CD4-positive, alpha-beta T cell treated with Interleukin-17A for 1 hour (primary cell): ENCODE measurements at regions not wholly inside any gene's neighbourhood (a gene's known extent, or its start where the extent isn't known, plus 50 kb on each side); places are given as distances from the start of the nearest gene placed in this dataset.
"Not testable (repeated sequence)": the region's sequence is repeated elsewhere in the genome, so short reads cannot be mapped to it uniquely, and the experiment has no call there.

Experiments
- DNase-seq: peaks from one replicate; pipeline ENCODE4 v3.0.0-alpha.2; 2020

DNA sequence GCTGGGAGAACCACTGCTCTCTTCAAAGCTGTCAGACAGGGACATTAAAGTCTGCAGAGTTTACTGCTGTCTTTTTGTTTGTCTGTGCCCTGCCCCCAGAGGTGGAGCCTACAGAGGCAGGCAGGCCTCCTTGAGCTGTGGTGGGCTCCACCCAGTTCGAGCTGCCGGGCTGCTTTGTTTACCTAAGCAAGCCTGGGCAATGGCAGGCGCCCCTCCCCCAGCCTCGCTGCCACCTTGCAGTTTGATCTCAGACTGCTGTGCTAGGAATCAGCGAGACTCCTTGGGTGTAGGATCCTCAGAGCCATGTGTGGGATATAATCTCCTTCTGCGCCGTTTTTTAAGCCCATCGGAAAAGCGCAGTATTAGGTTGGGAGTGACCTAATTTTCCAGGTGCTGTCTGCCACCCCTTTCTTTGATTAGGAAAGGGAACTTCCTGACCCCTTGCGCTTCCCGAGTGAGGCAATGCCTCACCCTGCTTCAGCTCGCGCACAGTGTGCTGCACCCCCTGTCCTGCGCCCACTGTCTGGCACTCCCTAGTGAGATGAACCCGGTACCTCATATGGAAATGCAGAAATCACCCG lies 298.3 kb upstream of the MIS18BP1 start:
- DNase-seq: not testable (repeated sequence)

DNA sequence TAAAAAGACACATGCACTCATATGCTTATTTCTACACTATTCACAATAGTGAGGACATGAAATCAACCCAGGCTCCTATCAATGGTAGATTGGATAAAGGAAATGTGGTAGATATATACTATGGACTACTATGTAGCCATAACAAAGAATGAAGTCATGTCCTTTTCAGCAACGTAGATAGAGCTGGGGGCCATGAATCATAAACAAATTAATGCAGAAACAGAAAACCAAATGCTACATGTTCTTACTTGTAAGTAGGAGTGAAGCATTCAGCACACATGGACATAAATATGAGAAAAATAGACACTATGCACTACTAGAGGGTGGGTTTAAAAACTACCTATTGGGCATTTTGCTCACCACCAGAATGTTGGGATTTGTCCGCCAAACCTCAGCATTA lies 278.0 kb upstream of the MIS18BP1 start:
- DNase-seq: no peak

DNA sequence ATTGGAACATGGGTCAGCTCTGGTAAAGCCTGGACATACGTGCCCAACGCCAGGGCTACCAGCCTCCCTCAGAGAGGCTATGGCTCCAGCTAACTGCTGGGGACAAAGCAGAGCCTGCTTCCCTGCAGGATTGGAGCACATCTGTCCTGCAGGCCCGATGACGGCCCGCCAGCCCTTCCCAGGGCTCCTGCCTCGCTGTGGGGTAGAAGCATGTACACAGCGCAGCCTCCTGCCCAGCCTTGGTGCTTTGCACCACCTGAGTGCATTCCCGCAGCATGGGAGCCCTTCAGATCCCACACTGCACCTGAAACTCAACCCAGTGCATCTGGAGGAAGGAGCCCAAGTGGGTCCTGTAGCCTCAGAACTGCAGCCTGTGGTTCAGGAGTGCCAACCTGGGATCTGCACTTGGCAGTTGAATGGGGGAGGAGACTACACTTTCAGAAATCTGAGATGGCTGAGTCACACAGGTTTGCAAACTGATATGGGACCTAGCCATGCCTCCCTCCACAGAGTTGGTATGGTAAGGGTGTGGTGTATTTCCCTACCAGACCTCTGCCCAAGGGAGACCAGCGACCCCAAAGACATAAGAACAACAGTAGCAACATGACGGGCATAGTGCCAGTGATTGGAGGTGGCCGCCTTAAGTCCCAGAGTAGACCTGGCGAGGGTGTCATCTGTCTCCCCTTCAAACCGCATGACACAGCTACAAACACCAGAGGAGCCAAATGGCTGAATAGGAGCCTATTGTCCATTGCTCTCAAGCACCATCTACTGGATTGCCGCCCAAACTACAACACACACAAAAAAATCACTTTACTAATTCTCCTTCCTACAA lies 273.9 kb upstream of the MIS18BP1 start:
- no peak for DNase-seq

DNA sequence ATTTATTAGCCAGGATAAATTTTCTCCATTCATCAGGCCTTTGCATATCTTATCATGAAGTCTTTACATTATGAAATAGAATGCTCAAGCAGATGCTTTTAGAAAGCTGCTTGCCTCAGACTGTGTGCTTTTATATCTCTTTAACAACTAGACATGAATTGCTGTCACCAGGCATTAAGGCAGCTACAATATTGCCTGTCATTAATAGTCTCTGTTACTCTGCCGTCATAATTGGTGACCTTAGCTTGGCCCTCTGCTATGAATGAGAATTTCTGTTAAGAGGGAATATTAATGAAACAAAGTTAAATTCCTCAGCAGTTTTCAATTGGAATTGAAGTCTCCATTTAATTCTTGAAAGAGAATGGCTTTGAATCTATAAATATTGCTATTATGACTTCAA lies 266.8 kb upstream of the MIS18BP1 start:
- no peak for DNase-seq

DNA sequence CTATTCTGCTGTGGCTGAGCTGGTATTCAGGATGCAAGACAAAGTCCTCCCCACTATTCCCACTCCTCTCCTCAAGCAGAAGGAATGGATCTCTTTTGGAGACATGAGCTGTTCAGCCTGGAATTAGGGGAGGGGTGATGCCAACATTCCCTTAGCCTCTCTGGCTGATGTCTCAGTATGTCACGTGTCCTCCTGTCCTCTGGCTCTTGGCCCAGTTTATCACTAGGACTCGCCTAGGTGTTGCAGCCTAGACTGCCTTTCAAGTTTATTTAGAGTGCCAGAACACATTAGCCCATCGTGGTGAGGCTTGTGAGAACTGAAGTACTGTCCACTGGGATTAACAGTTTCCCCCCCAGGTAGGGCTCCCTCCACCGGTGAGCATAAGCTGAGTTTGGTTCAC lies 239.9 kb upstream of the MIS18BP1 start:
- no peak for DNase-seq

DNA sequence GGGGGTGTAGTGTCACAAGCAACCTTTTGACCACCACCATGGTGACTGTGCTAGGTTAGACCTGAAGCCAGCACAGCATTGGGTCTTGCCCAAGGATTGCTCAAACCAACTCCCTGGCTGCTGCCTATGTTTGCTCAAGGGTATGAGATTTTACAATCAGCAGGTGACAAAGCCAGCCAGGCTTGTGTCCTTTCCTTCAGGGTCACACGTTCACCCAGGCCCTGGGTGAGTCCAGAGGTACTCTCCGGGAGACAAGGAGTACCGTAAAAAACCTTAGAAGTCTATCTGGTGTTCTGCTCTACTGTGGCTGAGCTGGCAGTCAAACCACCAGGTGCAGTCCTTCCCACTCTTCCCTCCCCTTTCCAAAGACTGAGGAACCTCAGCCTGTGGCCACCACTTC lies 238.9 kb upstream of the MIS18BP1 start:
- DNase-seq: no peak

DNA sequence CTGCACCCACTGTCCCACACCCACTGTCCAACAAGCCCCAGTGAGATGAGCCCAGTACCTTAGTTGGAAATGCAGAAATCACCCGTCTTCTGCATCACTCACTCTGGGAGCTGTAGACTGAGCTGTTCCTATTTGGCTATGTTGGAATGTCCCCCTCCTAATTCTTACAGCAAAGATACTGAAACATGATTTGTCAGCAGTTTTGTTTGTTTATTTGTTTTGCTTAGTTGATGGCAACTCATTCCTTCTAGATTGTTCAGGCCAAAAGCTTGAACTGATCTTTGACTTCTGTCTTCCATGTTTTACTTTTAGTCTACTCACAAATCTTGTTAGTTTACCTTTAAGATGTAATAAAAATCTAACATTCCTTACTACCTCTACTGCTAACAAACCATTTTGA lies 233.6 kb upstream of the MIS18BP1 start:
- DNase-seq: no peak

DNA sequence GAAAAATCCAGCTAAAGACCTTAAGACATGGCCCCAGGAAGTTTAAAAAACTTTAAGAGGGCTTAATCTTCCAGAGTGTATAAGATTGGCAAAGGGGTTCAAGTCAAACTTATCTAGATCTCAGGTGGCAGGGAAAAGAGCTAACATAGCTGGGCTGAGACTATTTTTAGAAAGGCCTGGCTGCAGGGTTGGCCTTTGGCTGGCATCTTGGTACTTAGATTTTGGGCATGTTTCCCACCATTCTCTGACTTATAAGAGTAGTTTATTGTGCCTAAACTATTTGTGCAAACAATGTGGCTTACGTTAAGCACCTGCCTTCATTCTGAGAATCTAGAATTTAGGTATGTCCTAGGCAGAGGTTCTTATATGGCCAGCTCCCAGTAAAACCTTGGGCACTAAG lies 214.0 kb upstream of the MIS18BP1 start:
- no peak for DNase-seq

DNA sequence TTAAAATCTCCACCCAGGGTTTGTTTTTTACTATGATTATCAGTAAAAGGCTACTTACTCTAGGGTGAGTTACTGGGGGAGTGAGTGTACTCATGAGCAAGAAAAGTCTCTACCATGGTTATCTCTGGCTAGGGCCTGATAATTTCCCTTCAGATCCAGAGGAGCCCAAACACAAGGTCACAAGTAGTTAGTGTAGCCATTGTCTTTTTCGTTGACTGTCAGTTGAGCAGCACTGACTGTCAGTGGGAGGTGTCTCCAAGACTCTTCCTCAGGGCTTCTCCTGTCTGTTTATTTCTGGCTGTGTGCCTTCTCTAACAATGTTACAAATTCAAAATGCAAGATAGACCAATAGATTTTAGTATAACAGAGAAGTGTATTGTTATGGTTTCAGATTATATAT lies 181.2 kb upstream of the MIS18BP1 start:
- DNase-seq: no peak

DNA sequence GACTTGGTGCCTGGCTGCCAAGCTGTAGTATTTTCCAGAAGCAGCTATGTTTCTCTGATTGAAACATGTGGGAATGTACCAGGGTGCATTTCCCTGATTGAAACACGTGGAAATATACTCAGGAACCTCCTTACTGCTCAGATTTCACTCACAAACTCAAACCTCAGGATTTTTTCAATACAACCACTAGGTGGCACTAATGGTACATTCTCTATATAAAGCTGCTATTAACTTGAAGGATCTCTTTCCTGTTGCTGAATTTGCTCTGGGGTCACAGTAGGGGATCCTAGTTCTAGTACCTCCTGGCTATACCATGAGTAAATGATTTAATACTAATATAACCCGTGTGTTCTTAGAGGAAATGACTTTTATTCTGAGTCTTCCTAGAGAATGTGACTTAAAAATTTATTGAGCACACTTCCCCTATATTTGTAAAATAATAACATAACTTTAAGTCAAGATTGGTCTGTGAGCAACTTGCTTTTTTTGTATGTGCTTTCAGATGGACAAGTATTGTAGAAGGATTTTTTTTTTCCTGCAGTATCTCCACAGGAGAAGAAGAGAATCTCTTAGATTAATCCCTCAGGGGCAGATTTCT lies 173.8 kb upstream of the MIS18BP1 start:
- DNase-seq: peak; percentile 14

DNA sequence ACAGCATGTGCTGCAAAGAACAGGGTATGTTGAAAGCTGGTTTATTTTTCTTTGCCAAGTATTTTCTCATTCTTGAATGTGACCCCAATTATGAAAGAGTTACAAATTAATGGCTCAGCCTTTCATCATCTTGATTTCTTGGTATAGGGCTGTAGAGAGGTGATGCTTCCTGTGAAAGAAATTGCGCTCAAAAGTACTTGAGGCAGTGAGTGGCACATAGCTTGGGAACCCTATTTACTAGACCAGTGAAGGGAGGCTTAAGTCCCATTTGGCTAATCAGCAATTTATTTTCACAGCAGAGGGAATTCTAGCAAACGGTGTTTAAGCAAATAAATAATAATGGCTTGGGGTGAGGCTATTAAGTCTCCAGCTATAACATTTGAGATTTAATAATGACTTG lies 153.9 kb upstream of the MIS18BP1 start:
- DNase-seq: no peak

DNA sequence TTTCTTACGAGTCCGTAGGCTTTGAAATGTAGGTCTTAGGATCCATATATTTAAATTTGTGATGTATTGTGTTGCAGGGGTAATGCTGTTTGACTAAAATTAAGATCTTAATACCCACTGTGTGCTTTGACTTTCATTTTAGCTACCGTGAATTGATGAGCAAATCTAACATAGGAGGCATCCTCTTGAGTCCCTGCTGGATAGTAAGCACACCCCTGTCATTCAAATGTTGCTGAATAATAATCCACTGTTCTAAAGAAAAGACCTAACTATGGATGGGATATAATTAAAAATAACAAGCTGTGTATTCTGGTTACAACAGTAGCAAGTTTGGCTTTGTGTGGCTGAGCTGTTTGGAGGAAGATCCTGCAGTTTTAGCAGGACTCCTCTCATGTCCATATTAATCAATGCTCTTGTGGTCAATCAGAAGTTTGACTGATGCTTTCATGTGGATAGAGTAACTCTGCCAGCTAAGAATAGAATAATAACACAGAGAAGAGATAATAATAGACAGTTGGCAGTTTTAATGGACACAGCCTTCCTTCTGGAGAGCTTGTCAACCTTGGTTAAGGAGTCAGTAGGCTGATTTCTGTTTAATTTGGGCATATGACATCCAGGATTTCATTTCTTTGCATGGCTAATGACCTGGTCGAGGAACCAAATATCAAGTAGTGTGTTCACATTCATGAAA lies 148.1 kb upstream of the MIS18BP1 start:
- DNase-seq: no peak

DNA sequence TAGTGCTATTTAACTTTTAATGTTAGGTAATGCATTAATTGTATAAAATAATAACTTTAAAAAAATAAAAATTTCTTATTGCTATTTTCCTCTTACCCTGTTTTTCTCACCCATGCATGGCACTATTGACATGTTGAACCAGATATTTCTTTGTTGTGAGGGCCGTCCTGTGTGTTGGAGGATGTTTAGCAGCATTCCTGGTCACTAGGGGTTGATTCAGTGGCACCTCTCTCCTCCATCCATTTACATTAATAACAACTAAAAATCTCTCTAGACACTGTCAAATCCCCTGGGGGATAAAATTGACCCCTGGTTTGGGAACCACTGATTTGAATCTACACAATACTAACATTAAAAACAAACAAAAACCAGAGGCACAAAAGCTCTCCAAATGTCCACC lies 147.5 kb upstream of the MIS18BP1 start:
- DNase-seq: no peak

DNA sequence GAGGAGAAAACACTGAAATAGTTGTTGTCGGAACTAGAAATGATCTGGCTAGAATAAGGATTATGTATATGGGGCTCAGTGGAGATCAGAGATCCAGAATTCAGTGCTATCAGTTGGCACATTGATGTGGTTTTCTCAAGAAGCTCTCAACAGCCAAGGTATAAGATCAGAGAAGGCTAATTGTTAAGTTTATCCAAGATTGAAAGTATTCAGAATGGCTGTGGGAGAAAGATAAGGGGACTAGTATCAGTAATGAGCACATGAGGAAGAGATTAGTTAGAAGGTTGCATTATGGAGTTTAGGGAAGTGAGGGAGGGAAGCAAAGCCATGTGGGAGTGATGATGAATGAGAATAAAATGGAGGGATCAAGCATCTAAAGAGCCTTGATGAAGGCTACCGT lies 128.1 kb upstream of the MIS18BP1 start:
- no peak for DNase-seq

DNA sequence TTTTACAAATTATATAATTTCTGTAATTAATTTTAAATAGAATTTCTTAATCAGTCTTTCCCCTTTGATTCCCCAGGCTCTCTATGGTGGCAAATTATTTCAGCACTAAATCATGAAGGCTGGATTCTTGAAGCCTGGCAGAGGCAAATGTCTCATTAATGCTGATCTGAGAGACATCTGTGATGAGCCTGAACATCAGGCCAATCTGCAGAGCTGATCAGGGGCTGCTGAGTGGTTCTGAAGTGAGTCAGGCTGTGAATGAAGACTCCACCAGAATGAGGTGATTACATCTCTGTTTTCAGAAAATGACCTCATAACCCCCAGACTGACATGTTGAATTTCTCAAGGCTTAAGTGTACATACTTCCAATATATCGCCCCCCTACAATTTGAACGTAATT lies 124.2 kb upstream of the MIS18BP1 start:
- no peak for DNase-seq

DNA sequence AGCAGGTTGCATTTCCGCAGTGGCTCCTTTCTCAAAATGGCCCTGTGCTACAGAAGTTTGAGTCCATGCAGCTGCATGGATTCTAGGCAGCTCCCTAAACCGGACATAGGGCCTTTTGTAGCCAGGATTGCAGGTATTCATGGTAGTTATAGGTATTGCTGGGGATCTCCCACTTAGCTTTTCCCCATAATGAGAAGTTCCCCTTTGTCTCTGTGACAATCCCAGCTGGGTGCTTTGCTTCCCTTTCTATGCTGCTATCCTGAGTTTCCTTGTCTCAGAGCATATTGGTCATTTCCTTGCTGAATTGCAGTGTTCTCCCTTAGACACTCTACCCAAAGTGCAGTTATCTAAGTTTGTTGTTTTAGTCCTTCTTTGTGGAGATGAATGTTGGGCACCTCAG lies 120.9 kb upstream of the MIS18BP1 start:
- no peak for DNase-seq

DNA sequence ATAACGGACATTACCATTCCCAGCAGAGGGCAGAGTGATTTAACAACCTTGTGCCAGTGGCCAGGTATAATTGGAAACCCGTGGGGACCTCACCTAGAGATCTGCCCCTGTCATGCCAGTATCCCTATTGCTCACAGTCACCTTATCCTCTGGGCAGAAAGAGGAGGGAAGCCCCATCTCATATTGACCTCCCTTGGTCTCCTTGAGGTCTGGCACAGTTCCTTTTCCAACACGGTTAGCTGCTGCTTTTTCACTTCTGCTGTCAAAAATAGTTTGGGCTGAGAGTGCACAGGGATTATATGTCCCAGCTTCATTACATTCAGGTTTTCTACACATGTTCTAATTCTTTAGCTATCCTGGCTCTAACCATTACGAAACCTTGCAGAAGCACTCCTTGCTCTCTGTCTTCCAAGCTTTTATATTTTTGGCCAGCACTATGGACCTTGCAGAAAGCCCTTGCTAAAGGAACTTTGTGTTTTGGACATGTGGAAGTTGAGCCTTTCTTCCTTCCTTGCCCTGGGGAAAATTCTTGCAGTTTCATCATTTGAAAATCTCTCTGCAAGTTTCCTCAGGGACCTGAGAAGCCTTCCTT lies 111.7 kb upstream of the MIS18BP1 start:
- no peak for DNase-seq

DNA sequence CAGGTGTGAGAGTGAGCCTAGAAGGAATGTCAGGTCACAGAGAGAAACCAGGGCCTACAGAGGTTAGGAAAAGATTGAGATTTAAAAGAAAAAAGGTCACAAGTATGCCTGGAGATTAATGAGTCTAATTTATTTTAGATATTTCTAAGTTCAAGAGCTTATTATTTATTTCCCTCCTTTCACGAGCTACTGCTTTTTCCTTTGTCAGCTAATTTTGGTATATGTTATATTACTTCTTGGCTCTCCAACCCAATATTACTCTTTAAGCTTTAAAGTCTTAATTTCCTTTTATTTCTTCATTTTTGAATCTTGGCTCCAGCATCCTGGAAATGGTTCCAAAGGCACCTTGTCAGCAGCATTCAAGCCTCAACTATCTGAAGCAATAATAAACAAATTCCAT lies 109.5 kb upstream of the MIS18BP1 start:
- DNase-seq: no peak

DNA sequence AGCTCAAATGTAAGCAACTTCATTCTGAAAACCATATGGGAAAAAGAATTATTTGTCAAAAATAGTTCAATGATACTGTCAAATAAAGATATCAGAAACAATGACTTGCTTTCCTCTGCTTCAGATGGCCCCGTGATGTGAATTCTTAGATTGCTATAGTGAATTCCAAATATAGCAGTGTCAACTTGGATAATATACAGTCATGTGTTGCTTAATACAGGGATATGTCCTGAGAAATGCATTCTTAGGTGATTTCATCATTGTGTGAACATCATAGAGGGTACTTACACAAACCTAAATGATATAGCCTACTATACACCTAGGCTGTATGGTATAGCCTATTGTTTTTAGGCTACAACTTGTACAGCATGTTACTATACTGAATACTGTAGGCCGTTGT lies 108.7 kb upstream of the MIS18BP1 start:
- no peak for DNase-seq

DNA sequence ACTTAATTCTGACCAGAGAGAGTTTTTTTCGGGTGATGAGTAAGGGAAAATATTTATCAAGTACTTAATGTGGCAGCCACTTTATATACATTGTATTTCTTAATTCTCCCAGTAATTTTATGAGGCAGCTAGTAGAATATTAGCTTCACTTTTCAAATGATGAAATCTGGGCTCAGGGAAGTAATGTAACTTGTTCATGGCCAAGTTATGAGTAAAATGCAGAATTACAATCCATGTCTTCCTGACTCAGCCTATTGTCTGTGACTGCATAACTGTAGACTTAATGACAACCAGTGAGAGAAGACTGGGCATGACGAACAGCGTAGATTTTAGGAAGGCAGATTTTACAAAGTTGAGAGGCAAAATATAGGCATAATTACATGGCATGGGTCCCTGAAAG lies 106.7 kb upstream of the MIS18BP1 start:
- no peak for DNase-seq

DNA sequence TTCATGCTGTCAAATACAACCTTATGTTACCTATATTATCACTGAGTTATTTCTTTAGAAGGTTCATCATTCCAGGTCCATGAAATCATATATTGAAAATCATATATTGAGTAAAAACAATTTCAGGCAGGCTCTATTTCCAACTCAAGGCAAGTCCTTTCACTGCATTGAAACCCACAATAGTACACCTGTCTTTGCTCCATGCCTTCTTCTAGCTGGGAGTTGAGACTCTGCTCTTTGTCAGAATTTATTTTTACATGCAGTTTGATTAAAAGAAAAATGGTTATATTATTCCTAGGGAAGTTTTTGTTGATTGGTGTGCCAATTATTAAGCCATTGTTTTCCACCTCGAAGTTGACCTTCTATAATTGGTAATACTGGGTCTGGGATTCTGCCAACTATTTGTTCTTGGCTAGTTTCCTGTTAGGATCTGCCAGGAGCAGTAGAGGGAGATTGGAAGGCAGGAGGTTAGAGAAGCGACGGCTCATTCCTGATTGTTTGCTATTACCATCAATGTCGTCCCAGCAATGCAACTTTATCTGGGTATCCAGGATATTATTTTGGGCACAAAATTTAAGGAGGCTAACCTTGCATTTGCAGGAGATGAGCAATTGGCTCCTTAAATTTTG lies 79.5 kb upstream of the MIS18BP1 start:
- DNase-seq: no peak

DNA sequence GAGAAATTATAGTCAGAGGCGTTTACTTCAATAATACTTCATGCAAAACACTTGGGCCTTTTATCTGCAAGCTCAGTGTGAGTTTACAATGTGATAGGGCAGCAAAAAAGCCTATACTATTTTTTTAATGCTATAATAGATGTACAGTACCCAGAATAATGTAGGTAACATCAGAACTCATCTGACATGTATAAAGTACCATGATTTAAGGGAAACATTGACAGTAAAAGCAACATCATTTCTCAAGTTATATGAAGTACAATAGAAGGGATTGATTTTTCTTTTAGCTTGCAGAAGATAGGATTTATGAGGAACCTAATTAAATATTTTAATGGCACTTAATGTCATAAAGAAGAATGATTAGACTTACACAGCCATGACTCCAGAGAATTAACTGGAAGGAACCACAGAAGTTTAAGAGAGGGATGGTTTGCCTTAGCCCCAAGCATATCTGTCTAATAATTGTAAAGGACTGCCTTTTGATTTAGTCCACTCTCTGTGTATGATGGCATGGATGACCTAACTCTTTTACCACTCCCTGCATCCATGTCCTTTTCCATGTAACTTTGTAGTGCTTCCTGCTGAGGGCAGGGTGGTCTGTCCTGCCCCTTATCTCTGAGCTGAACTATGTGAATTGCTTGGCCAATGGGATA lies 55.9 kb upstream of the MIS18BP1 start:
- no peak for DNase-seq
